ENCODE measurements at regions not wholly inside any gene's neighbourhood (a gene's known extent, or its start where the extent isn't known, plus 50 kb on each side); places are given as distances from the start of the nearest gene placed in this dataset.
"Not testable (repeated sequence)": the region's sequence is repeated elsewhere in the genome, so short reads cannot be mapped to it uniquely, and the experiment has no call there.

GRCh38 chr5:14054111-14054854, 88.9 kb upstream of the TRIO start:
- DNase-seq = no peak

- DNase-seq = no peak
Measured at GRCh38 chr5:14050821-14051220, 92.3 kb upstream of the TRIO start.

DNA sequence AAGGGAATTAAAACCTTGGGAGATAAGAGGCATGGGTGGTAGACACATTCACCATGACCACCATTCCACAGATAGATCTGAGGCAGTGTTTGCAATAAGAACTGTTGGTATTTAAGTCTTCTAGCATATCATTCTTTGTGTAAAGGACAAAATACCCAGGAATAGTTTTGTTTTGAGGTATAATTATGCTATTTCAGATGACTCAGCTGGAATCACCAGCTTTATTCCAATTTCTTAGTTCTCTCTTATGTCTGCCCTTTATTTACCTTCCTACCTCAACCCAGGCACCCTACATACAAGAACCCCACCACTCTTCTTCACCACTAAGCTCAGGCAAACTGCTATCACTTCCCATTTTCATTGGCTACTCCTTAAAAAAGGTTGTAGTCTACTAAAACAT, 94.7 kb upstream of the TRIO start:
- DNase-seq = no peak

GRCh38 chr5:14041528-14042192, 97.2 kb upstream of the DNAH5 start:
- no peak for DNase-seq

DNA sequence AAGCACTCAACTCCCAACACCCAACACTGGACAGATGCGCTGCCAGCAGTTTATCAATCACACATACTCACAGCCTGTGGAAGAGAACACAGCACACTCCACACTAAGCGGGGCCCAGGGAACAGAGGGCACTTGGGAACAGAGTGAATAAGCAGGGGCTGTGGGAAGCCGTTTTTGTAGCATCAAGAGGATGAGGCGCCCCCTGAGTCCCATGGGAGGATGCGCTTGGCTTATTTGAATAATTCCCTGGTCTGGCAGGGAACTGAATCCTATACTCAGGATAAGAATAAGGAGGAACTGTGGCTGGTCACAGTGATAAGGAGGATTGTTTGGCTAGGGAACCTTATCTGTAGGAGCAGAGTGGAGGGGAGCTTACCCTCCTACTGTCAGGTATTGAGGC, 96.1 kb upstream of the DNAH5 start:
- no peak for DNase-seq

- DNase-seq = no peak
Measured at GRCh38 chr5:14039576-14039975, 95.1 kb upstream of the DNAH5 start.

DNA sequence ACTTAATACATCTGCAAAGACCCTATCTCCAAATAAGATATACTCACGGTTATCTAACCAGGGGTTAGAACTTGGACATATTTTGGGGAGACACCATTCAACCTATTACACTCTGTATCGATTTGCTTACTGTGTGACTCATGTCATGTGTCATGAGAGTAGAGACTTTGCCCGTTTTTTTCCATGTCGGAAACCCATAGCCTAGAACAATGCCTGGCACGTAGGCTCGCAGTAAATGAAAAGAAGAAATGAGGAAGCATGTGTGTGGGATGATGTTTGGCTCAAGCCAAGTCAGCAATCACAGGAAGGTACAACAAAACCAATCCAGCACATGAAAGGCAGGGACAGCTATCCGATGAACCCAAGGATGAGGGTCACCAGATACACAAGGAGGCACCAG, 94.6 kb upstream of the DNAH5 start:
- no peak for DNase-seq

- DNase-seq = no peak
Measured at GRCh38 chr5:14038341-14038959, 94.0 kb upstream of the DNAH5 start.

DNA sequence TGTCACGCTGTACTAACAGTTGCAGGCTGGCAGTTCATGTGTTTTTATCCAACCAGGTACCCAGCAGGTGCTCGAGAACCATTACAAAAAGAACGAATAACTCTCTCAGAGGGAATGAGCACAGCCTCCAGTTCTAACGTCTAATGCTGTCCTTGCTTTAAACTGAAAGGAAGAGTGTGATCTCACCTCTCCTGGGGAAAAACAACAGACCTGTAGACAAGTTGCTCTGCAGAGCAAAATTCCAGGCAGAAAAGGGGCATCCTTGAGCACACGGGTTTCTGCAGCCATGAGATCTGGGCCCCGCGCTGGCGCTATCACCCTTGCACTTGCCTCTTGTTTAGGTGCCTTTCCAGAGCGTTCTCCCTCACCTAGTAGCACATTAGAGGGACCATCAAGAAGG, 92.5 kb upstream of the DNAH5 start:
- DNase-seq = no peak

GRCh38 chr5:14036514-14036913, 92.0 kb upstream of the DNAH5 start:
- no peak for DNase-seq

DNA sequence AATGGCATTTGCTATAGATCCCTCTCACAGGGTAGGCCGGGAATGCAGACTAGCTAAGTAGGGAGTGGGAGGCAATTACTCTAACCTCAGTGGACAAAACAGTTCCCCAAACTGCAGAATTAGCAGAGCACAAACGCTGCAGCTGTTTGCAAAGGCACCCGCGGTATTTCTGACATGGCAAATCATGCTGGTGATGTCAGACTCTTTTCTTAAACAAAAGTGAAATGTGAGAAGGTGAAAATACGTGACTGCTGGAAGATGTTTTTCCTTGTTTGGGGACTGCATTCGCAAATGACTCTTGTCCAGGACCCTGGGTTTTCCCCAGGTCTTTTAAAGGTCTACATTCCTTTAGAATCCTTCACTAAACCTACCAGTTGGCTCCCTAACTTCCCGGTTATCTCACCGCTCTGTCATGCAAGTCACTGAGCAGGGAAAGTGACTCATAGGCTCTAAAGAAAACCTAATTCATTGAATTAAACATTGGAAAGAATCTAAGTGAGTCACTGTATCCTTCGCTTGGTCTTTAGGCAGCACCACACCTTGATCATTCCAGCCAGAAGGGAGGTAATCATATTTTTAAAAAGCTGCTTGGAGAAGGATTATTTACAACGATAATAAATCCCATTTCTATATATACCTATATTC, 91.5 kb upstream of the DNAH5 start:
- no peak for DNase-seq

DNA sequence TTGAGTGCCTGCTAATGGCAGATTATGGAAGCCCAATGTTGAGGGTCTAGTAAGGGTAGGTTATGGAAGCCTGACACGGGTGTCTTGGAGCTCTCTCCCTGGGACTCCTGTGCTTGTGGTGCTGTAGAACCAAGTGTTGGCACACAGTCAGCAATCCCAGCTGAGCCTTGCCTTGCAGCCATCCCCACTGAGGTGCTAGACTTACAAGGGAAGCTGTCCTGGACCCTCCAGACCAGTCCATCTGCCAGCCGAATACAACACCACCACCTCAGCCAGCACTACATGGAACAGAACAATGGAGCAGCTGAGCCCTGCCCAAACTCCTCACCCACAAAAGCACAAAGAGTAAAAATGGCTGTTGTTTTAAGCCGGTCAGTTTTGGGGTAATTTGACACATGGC, 90.5 kb upstream of the DNAH5 start:
- DNase-seq = no peak

- no peak for DNase-seq
Measured at GRCh38 chr5:14032918-14033317, 88.4 kb upstream of the DNAH5 start.

- DNase-seq = no peak
Measured at GRCh38 chr5:14028938-14029584, 84.6 kb upstream of the DNAH5 start.

DNA sequence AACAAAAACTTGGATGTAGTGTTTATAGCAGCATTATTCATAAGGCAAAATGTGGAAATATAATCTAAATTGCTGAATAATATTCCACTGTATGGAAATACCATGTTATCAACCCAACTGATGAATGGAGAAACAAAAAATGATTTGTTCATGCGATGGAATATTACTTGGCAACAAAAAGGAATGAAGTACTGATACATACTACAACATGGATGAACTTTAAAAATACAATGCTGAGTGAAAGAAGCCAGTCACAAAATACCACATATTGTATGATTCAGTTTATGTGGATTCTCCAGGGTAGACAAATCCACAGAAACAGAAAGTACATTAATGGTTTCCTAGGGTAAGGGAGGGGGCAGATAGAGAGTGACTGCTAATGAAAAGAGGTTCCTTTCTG, 83.7 kb upstream of the DNAH5 start:
- DNase-seq = no peak

DNA sequence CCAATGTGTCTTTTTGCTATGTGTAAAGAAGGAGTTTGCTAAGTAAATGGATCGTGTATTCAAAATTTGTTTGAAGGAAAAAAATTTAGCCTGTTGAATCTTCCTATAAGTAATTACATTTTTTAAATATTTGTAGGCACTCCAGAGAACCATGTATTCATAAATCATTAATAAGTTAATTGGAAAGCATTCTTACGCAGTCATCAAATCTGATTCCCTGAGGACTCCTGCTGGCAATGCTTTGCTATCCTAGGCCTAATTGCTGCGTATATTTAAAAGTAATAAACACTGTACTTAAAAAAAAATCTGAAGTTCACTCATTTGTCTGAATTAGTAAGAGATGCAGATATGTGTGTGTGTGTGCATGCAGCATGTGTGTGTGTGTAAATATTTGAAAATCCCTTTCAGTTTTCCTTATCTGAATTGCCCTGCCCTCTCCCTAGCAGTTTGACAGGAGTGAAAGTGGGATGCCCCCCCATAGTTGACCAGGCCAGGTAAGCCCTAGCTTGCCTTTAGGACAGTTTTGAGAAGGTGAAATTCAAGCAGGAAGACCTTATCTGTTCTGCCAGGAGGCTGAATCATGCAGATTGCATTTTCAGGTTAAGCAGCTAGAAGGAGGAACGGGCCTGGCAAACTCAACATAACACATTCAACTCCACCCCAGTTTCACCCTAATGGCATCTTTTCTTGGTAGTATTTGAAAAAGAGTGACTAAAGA, 81.2 kb upstream of the DNAH5 start:
- DNase-seq = no peak

GRCh38 chr5:14022971-14023370, 78.5 kb upstream of the DNAH5 start:
- no peak for DNase-seq

- not testable (repeated sequence) for DNase-seq
Measured at GRCh38 chr5:14020944-14021343, 76.5 kb upstream of the DNAH5 start.

DNA sequence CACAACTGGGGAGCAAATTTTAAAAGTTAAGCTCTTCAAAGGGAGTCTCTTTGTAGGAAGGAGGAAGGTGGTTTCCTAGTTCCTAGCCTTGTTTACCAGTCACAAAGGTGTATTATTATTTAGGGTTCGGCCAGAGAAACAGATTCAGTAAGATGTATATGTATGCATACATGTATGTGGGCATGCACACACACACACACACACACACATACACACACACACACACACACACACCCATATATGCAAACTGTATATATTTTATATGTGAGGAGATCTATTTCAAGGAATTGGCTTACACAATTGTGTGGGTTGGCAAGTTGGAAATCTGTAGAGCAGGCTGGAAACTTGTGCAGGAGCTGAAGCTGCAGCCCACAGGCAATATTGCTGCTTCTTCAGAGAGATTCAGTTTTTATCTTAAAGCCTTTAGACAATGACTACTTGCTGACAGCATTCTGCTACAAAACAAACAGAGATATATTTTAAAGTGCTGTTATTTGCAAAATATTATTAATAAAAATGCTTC, 75.3 kb upstream of the DNAH5 start:
- DNase-seq = no peak

GRCh38 chr5:14017904-14018303, 73.4 kb upstream of the DNAH5 start:
- no peak for DNase-seq

- no peak for DNase-seq
Measured at GRCh38 chr5:14016549-14016948, 72.1 kb upstream of the DNAH5 start.
